CD4-positive, alpha-beta T cell (primary cell): ENCODE measurements at regions not wholly inside any gene's neighbourhood (a gene's known extent, or its start where the extent isn't known, plus 50 kb on each side); places are given as distances from the start of the nearest gene placed in this dataset.

ENCODE experiments used
- ATAC-seq: fragments of 200-7000 bp; cut with Tn5 transposase; one replicate; pipeline ENCODE4 v1.10.0; 2022; ENCODE audit warnings: mild to moderate bottlenecking; ENCODE audit not compliant: poor library complexity
- CTCF ChIA-PET: fragments of 350-600 bp; sonication (Branson Sonifier 250); formaldehyde crosslinking; loops from one replicate; lab custom pipeline; 2021; ENCODE audit warnings: antibody characterized with exemption, inconsistent platforms; lab: Charles Lee
- POLR2A ChIA-PET: fragments of 350-600 bp; sonication (Branson Sonifier 250); formaldehyde crosslinking; loops from one replicate; lab custom pipeline; 2021; ENCODE audit warnings: antibody characterized with exemption, inconsistent platforms; lab: Charles Lee
- DNase-seq, 14 experiments: peaks; one replicate each; pipeline ENCODE4 v3.0.0-alpha.2; 2013 to 2020; ENCODE audit warnings: mixed read lengths in 2 of 14
- H3K27ac ChIP-seq, 2 donors: one replicate each; pipeline versions ENCODE4 v1.5.1 to v1.7.0; 2013; ENCODE audit warnings: low read length in 2 of 2, low read depth in 1 of 2, mild to moderate bottlenecking in 1 of 2
- H3K27me3 ChIP-seq, 2 experiments: 1 replicate in 1 of 2; 2 replicates in 1 of 2; pipeline versions ENCODE4 v1.6.1 to v1.7.0; 2013; ENCODE audit warnings: low read length in 2 of 2, control low read depth in 1 of 2, mild to moderate bottlenecking in 1 of 2, moderate library complexity in 1 of 2; ENCODE audit not compliant: insufficient read depth in 2 of 2, control insufficient read depth in 1 of 2
- H3K36me3 ChIP-seq: one replicate; pipeline ENCODE4 v1.6.1; 2013; ENCODE audit warnings: low read length, control low read depth; ENCODE audit not compliant: insufficient read depth
- H3K4me1 ChIP-seq: one replicate; pipeline ENCODE4 v1.6.1; 2013; ENCODE audit warnings: low read length, control low read depth; ENCODE audit not compliant: insufficient read depth
- H3K4me3 ChIP-seq: one replicate; pipeline ENCODE4 v1.5.1; 2013; ENCODE audit warnings: mild to moderate bottlenecking, low read length, moderate library complexity
- H3K9me3 ChIP-seq, 2 experiments: 1 replicate in 1 of 2; 2 replicates in 1 of 2; pipeline versions ENCODE4 v1.6.1 to v1.7.0; 2013; ENCODE audit warnings: low read length in 2 of 2, mild to moderate bottlenecking in 2 of 2, control low read depth in 1 of 2, moderate library complexity in 1 of 2; ENCODE audit not compliant: control insufficient read depth in 1 of 2, insufficient read depth in 1 of 2
- H3K27ac Mint-ChIP-seq: one replicate; pipeline ENCODE4 v1.8.0; 2020; ENCODE audit warnings: mixed read lengths
- H3K27me3 Mint-ChIP-seq: one replicate; pipeline ENCODE4 v1.8.0; 2021; ENCODE audit warnings: mixed read lengths
- H3K36me3 Mint-ChIP-seq: one replicate; pipeline ENCODE4 v1.8.0; 2021; ENCODE audit warnings: low read depth, mixed read lengths
- H3K4me1 Mint-ChIP-seq: one replicate; pipeline ENCODE4 v1.8.0; 2021; ENCODE audit warnings: low read depth, mixed read lengths
- H3K4me3 Mint-ChIP-seq: one replicate; pipeline ENCODE4 v1.8.0; 2020; ENCODE audit warnings: mild to moderate bottlenecking, mixed read lengths
- H3K9me3 Mint-ChIP-seq: one replicate; pipeline ENCODE4 v1.8.0; 2020; ENCODE audit warnings: mixed read lengths
- intact Hi-C, 2 experiments: fragments of 100-400 bp; cut with DNase I in 1 of 2; cut with micrococcal nuclease in 1 of 2; formaldehyde crosslinking; loops; one replicate each; pipeline versions ENCODE4 v1.15.1 to v1.9.0; 2023 to 2025; cut with DNase I, micrococcal nuclease
- TF ChIP-seq, protein P1 (sequence below): fragments of 200-600 bp; IDR thresholded peaks from one replicate; pipeline ENCODE4 v1.8.0; 2022; ENCODE audit warnings: antibody characterized with exemption, mild to moderate bottlenecking

DNA sequence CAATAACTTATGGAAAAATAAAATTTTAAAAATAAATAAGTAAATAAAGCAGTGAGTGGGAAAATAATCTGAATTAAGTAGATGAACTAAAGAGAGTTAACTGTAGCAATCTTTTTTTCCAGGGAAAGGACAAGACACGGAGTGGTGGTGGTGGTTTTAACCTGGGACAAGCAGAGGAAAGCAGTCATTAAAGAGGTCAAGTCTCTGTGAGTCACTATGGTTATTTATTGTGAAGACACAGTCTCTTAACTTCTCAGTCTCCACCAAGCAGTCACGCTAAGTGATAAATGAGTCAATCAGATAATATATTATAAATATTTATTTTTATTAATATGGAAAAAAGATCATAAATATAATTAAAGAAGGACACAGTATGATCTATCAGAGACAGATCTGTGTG lies 228.1 kb upstream of the MEOX2 start:
- Histone ChIP-seq H3K27me3 (no peaks in the 10 kb centered on the region), H3K36me3 (no peaks in the 10 kb centered on the region), H3K4me3 (no peak overlapping the region), H3K9me3 (no peaks in the 10 kb centered on the region), H3K27ac (no peak overlapping the region), H3K4me1 (no peaks in the 10 kb centered on the region)
- POLR2A ChIA-PET: no interaction called here
- Mint-ChIP-seq H3K27ac (no peak overlapping the region), H3K36me3 (no peaks in the 10 kb centered on the region), H3K4me3 (no peak overlapping the region), H3K27me3 (no peaks in the 10 kb centered on the region), H3K4me1 (no peaks in the 10 kb centered on the region), H3K9me3 (peaks cover 12% of the 10 kb centered on the region)
- ATAC-seq: no peak
- CTCF ChIA-PET: no interaction called here
- TF ChIP-seq, protein P1, sequence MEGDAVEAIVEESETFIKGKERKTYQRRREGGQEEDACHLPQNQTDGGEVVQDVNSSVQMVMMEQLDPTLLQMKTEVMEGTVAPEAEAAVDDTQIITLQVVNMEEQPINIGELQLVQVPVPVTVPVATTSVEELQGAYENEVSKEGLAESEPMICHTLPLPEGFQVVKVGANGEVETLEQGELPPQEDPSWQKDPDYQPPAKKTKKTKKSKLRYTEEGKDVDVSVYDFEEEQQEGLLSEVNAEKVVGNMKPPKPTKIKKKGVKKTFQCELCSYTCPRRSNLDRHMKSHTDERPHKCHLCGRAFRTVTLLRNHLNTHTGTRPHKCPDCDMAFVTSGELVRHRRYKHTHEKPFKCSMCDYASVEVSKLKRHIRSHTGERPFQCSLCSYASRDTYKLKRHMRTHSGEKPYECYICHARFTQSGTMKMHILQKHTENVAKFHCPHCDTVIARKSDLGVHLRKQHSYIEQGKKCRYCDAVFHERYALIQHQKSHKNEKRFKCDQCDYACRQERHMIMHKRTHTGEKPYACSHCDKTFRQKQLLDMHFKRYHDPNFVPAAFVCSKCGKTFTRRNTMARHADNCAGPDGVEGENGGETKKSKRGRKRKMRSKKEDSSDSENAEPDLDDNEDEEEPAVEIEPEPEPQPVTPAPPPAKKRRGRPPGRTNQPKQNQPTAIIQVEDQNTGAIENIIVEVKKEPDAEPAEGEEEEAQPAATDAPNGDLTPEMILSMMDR: no peak
- DNase-seq: no peak
- intact Hi-C loops: no loop called here

DNA sequence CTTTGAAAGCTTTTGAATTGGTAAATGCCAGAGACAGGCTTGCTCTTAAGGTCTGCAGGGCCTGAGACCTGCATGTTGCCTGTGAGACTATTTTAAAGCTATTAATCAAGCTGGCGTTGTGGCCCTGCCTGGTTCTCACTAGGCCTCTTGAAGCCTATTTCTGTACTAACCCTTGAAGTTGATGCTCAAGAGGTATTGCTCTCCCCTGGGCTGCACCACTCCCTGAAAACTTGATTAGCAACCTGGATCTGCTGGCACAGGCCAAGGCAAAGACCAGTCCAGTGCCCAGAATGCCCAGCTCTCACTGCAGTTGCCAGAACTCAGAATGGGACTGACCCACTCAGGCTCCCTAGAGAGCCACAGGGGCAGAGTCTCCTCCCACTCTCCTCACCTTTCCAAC lies 220.0 kb upstream of the MEOX2 start:
- Histone ChIP-seq H3K27me3 (no peaks in the 10 kb centered on the region), H3K4me3 (no peak overlapping the region), H3K4me1 (no peaks in the 10 kb centered on the region), H3K27ac (no peak overlapping the region), H3K36me3 (no peaks in the 10 kb centered on the region), H3K9me3 (peaks cover 0 to 5% of the 10 kb centered on the region in 2 experiments)
- POLR2A ChIA-PET: no interaction called here
- no peak for ATAC-seq
- Mint-ChIP-seq H3K4me3 (no peak overlapping the region), H3K9me3 (peaks cover 2% of the 10 kb centered on the region), H3K36me3 (no peaks in the 10 kb centered on the region), H3K4me1 (no peaks in the 10 kb centered on the region), H3K27me3 (no peaks in the 10 kb centered on the region), H3K27ac (no peak overlapping the region)
- TF ChIP-seq, protein P1: no peak
- intact Hi-C loops: no loop called here
- DNase-seq: no peak
- CTCF ChIA-PET: no interaction called here

DNA sequence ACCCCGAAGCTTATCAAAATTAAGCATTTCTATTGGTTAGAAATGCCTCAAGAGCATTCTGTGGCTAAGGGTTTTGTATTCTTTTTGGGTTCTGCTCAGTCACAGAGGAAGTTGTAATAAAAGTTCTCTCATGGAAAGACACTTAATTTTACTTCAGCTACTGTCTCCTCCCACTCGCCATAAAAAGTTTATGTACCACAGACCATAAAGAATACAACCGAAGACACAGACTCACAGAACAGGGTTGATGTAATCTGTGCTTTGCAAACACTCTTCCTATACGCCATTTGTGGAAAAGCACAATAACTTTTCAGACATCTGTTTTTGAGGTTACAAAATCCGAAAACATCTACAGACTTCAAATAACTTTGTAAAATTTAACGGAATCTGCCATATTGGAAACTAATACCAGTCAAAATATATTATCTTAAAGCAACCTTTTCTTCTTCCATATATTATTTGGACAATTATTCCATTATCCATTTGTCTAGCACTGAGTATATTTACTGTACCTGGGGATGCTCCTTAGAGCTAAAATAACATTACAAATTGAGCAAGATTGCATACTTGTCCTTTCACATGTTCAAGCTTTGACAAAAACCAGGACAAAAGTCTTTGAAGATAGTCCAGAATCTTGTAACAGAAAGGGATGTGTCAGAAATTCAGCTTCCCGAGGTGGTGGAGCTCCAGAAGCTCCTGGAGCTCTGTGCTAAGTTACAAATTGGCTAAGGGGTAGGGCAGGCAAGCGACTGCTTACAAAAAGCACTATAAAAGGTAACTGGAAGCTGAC lies 219.0 kb upstream of the MEOX2 start:
- Mint-ChIP-seq H3K9me3 (peaks cover under 1% of the 10 kb centered on the region), H3K27me3 (no peaks in the 10 kb centered on the region), H3K4me3 (no peak overlapping the region), H3K36me3 (no peaks in the 10 kb centered on the region), H3K27ac (no peak overlapping the region), H3K4me1 (no peaks in the 10 kb centered on the region)
- no peaks in the 10 kb centered on the region for H3K4me1 ChIP-seq
- H3K27ac ChIP-seq: no peak overlapping the region
- peaks cover 0 to 5% of the 10 kb centered on the region in 2 experiments for H3K9me3 ChIP-seq
- no peak for ATAC-seq
- intact Hi-C loops: no loop called here
- DNase-seq: no peak
- POLR2A ChIA-PET: no interaction called here
- CTCF ChIA-PET: no interaction called here
- TF ChIP-seq, protein P1: no peak
- no peak overlapping the region for H3K4me3 ChIP-seq
- H3K36me3 ChIP-seq: no peaks in the 10 kb centered on the region
- no peaks in the 10 kb centered on the region for H3K27me3 ChIP-seq
